GM12878 (cell line): ENCODE measurements at regions not wholly inside any gene's neighbourhood (a gene's known extent, or its start where the extent isn't known, plus 50 kb on each side); places are given as distances from the start of the nearest gene placed in this dataset.

ENCODE experiments used
- MTA3 ChIP-seq: IDR thresholded peaks from 2 replicates; pipeline ENCODE4 v1.6.1; 2012; ENCODE audit warnings: low read length, inconsistent platforms, borderline replicate concordance
- TAF1 ChIP-seq: IDR thresholded peaks from 2 replicates; pipeline ENCODE4 v1.6.1; 2011; ENCODE audit warnings: mild to moderate bottlenecking, low read depth, low read length, borderline replicate concordance
- TF ChIP-seq, protein P1 (sequence below), 3 experiments: IDR thresholded peaks in 2 of 3; conservative IDR thresholded peaks in 1 of 3; 2 replicates each; pipeline ENCODE4 v1.5.1; 2011; ENCODE audit warnings: low read depth in 3 of 3, low read length in 3 of 3, mild to moderate bottlenecking in 3 of 3, control low read depth in 2 of 3, moderate library complexity in 2 of 3, inconsistent platforms in 1 of 3, mixed read lengths in 1 of 3; ENCODE audit not compliant: control insufficient read depth in 2 of 3, insufficient read depth in 1 of 3; ENCODE audit errors: extremely low read depth in 1 of 3
- TF ChIP-seq, protein P2 (sequence below): fragments of 450-650 bp; IDR thresholded peaks from 2 replicates; pipeline ENCODE4 v1.6.1; 2016; ENCODE audit warnings: mild to moderate bottlenecking, moderate library complexity, borderline replicate concordance

DNA sequence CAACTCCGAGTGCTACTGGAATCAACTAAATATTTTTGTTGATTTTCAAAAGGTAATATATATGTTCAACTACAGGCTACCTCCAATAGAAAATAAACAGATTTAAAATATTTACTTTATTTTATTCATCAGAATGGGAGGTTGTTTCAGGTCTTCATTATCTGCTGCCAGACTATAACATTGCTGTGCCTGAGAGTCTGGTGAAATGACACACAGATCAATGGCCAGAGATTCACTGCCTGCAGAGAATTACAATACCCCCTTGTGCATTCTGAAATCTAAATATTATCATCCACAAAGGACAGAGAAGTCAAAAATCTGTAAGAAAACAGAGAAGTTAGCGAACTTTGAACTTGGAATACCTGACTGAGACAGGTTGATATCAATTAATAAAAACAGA lies 667.8 kb upstream of the GJE1 start:
- TF ChIP-seq, protein P1, sequence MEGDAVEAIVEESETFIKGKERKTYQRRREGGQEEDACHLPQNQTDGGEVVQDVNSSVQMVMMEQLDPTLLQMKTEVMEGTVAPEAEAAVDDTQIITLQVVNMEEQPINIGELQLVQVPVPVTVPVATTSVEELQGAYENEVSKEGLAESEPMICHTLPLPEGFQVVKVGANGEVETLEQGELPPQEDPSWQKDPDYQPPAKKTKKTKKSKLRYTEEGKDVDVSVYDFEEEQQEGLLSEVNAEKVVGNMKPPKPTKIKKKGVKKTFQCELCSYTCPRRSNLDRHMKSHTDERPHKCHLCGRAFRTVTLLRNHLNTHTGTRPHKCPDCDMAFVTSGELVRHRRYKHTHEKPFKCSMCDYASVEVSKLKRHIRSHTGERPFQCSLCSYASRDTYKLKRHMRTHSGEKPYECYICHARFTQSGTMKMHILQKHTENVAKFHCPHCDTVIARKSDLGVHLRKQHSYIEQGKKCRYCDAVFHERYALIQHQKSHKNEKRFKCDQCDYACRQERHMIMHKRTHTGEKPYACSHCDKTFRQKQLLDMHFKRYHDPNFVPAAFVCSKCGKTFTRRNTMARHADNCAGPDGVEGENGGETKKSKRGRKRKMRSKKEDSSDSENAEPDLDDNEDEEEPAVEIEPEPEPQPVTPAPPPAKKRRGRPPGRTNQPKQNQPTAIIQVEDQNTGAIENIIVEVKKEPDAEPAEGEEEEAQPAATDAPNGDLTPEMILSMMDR (IDR thresholded peaks at IDR 0.05 in 2 of 3, conservative IDR thresholded peaks at IDR 0.05 in 1 of 3; ENCODE audit: control insufficient read depth in 2 of 3, extremely low read depth in 1 of 3, insufficient read depth in 1 of 3, low read depth in 3 of 3, low read length in 3 of 3): no peak
- TF ChIP-seq TAF1 (no peak), MTA3 (no peak)
- TF ChIP-seq, protein P2, sequence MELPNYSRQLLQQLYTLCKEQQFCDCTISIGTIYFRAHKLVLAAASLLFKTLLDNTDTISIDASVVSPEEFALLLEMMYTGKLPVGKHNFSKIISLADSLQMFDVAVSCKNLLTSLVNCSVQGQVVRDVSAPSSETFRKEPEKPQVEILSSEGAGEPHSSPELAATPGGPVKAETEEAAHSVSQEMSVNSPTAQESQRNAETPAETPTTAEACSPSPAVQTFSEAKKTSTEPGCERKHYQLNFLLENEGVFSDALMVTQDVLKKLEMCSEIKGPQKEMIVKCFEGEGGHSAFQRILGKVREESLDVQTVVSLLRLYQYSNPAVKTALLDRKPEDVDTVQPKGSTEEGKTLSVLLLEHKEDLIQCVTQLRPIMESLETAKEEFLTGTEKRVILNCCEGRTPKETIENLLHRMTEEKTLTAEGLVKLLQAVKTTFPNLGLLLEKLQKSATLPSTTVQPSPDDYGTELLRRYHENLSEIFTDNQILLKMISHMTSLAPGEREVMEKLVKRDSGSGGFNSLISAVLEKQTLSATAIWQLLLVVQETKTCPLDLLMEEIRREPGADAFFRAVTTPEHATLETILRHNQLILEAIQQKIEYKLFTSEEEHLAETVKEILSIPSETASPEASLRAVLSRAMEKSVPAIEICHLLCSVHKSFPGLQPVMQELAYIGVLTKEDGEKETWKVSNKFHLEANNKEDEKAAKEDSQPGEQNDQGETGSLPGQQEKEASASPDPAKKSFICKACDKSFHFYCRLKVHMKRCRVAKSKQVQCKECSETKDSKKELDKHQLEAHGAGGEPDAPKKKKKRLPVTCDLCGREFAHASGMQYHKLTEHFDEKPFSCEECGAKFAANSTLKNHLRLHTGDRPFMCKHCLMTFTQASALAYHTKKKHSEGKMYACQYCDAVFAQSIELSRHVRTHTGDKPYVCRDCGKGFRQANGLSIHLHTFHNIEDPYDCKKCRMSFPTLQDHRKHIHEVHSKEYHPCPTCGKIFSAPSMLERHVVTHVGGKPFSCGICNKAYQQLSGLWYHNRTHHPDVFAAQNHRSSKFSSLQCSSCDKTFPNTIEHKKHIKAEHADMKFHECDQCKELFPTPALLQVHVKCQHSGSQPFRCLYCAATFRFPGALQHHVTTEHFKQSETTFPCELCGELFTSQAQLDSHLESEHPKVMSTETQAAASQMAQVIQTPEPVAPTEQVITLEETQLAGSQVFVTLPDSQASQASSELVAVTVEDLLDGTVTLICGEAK: no peak
